ENCODE measurements at regions not wholly inside any gene's neighbourhood (a gene's known extent, or its start where the extent isn't known, plus 50 kb on each side); places are given as distances from the start of the nearest gene placed in this dataset.

GRCh38 chr2:59440491-59440890 is 1113.0 kb downstream of the BCL11A start:
- WGBS (ENCODE audit: insufficient coverage, insufficient replicate concordance, low lambda C conversion rate, missing lambda C conversion rate) = 32% methylated on average over 7 of the region's 7 CpGs
- H3K4me3 ChIP-seq = no peak overlapping the region
- H3K4me2 ChIP-seq (ENCODE audit: control insufficient read depth, insufficient read depth) = no peak overlapping the region
- ChIA-PET CTCF (no interaction called here), SMC1A (ENCODE audit: uncharacterized antibody, unreplicated experiment) (no interaction called here), POLR2A (no interaction called here), RAD21 (ENCODE audit: unreplicated experiment) (interaction anchor here (0.7 kb wide), 1 partner anchor 69 kb away, joined by 3 read pairs; no protein-coding TSS in a partner anchor)
- in situ Hi-C loops (cut with MboI) = no loop called here
- no peak for ATAC-seq
- BruUV-seq (replicated peaks) = no TSS peak
- no peak for DNase-seq (ENCODE audit: low read depth, low spot score)
- no peaks in the 10 kb centered on the region for H3K9me3 ChIP-seq (replicated peaks; ENCODE audit: control insufficient read depth, insufficient read depth, low read length)
- H2AFZ ChIP-seq (ENCODE audit: control insufficient read depth, low read depth, low read length) = no peak overlapping the region
- H3K27me3 ChIP-seq (replicated peaks in 1 of 2; ENCODE audit: control insufficient read depth in 2 of 2, insufficient read depth in 2 of 2, low read length in 1 of 2) = no peaks in the 10 kb centered on the region; a peak in 1 of 4 replicates
- no peak overlapping the region for H3K27ac ChIP-seq (ENCODE audit: control insufficient read depth, insufficient read depth)
- H3K4me1 ChIP-seq (ENCODE audit: control insufficient read depth, insufficient read depth, low read length) = no peaks in the 10 kb centered on the region
- no peak for TF ChIP-seq RAD21 (IDR thresholded peaks at IDR 0.05; ENCODE audit: insufficient read depth, low read depth, low read length)
- TF ChIP-seq WRNIP1 (IDR thresholded peaks at IDR 0.05; ENCODE audit: borderline replicate concordance, low read depth, low read length) = no peak
- no peak for TF ChIP-seq SMARCA5 (IDR thresholded peaks at IDR 0.05)
- TF ChIP-seq ASH2L (IDR thresholded peaks at IDR 0.05; ENCODE audit: borderline replicate concordance, low read depth) = no peak
- no peak for TF ChIP-seq NKRF (conservative IDR thresholded peaks at IDR 0.05)
- TF ChIP-seq TCF7 (IDR thresholded peaks at IDR 0.05; ENCODE audit: borderline replicate concordance) = no peak
- TF ChIP-seq CHD1 (IDR thresholded peaks at IDR 0.05; ENCODE audit: low read depth, low read length) = no peak
- TF ChIP-seq ETV6 (conservative IDR thresholded peaks at IDR 0.05 in 1 of 2, IDR thresholded peaks at IDR 0.05 in 1 of 2; ENCODE audit: borderline replicate concordance in 1 of 2, low read depth in 1 of 2) = no peak
- TF ChIP-seq ZBTB11 (CRISPR knock-in tag; IDR thresholded peaks at IDR 0.05) = no peak
- no peak for TF ChIP-seq SMC3 (IDR thresholded peaks at IDR 0.05; ENCODE audit: borderline replicate concordance, low read length)
- no peak for TF ChIP-seq SMAD5 (IDR thresholded peaks at IDR 0.05; ENCODE audit: low read depth)
- TF ChIP-seq EED (IDR thresholded peaks at IDR 0.05; ENCODE audit: low read depth) = no peak
- TF ChIP-seq STAT3 (IDR thresholded peaks at IDR 0.05; ENCODE audit: low read depth, low read length) = no peak
- no peak for TF ChIP-seq RB1 (IDR thresholded peaks at IDR 0.05; ENCODE audit: borderline replicate concordance)
- TF ChIP-seq FOXK2 (IDR thresholded peaks at IDR 0.05) = no peak
- TF ChIP-seq RUNX3 (IDR thresholded peaks at IDR 0.05; ENCODE audit: low read length) = no peak
- TF ChIP-seq EP300 (IDR thresholded peaks at IDR 0.05; ENCODE audit: borderline replicate concordance in 1 of 2, control insufficient read depth in 1 of 2, low read depth in 2 of 2, low read length in 2 of 2) = no peak
- TF ChIP-seq SREBF1 (IDR thresholded peaks at IDR 0.05; ENCODE audit: low read length) = no peak
- TF ChIP-seq RELA (IDR thresholded peaks at IDR 0.05; ENCODE audit: borderline replicate concordance, partially characterized antibody) = no peak
- no peak for TF ChIP-seq NRF1 (conservative IDR thresholded peaks at IDR 0.05; ENCODE audit: low read depth, low read length)
- H3K79me2 ChIP-seq (ENCODE audit: control insufficient read depth, insufficient read depth, low read length) = no peaks in the 10 kb centered on the region
- H4K20me1 ChIP-seq (ENCODE audit: control insufficient read depth, insufficient read depth) = no peaks in the 10 kb centered on the region
- FAIRE-seq = no peak
- no peak overlapping the region for H3K9ac ChIP-seq (ENCODE audit: control insufficient read depth, insufficient read depth, low read length)
- H3K36me3 ChIP-seq (ENCODE audit: control insufficient read depth in 2 of 2, insufficient read depth in 2 of 2, low read length in 1 of 2) = no peaks in the 10 kb centered on the region
- intact Hi-C loops (cut with micrococcal nuclease; ENCODE audit: unreplicated experiment) = loop anchor here (10.0 kb wide), 1 partner anchor 1114 kb away; the partner anchor contains the start of gene BCL11A

All from GM12878 (cell line).